Duodenal mucosa (tissue), 2 donors: ENCODE measurements at regions not wholly inside any gene's neighbourhood (a gene's known extent, or its start where the extent isn't known, plus 50 kb on each side); places are given as distances from the start of the nearest gene placed in this dataset.
"Not testable (repeated sequence)": the region's sequence is repeated elsewhere in the genome, so short reads cannot be mapped to it uniquely, and the experiment has no call there.

ENCODE experiments used
- H3K27ac ChIP-seq: one replicate; pipeline ENCODE4 v1.7.0; 2013; ENCODE audit warnings: low read depth, low read length
- H3K27me3 ChIP-seq, 2 donors: one replicate each; pipeline ENCODE4 v1.7.0; 2013; ENCODE audit warnings: low read length in 2 of 2, control low read depth in 1 of 2; ENCODE audit not compliant: insufficient read depth in 2 of 2, control insufficient read depth in 1 of 2
- H3K36me3 ChIP-seq, 2 donors: one replicate each; pipeline ENCODE4 v1.7.0; 2013; ENCODE audit warnings: low read length in 2 of 2, control low read depth in 1 of 2; ENCODE audit not compliant: insufficient read depth in 2 of 2, control insufficient read depth in 1 of 2
- H3K4me1 ChIP-seq, 2 donors: one replicate each; pipeline ENCODE4 v1.7.0; 2013; ENCODE audit warnings: low read length in 2 of 2, control low read depth in 1 of 2; ENCODE audit not compliant: insufficient read depth in 2 of 2, control insufficient read depth in 1 of 2
- H3K4me3 ChIP-seq, 2 donors: one replicate each; pipeline ENCODE4 v1.7.0; 2013; ENCODE audit warnings: low read length in 2 of 2, low read depth in 1 of 2
- H3K9ac ChIP-seq, 2 donors: one replicate each; pipeline ENCODE4 v1.7.0; 2013; ENCODE audit warnings: low read length in 2 of 2, low read depth in 1 of 2
- H3K9me3 ChIP-seq, 2 donors: one replicate each; pipeline ENCODE4 v1.7.0; 2013; ENCODE audit warnings: low read length in 2 of 2, control low read depth in 1 of 2; ENCODE audit not compliant: control insufficient read depth in 1 of 2

- not testable (repeated sequence) for H3K4me1 ChIP-seq, H3K27me3 ChIP-seq, H3K36me3 ChIP-seq, H3K27ac ChIP-seq, H3K9ac ChIP-seq, H3K9me3 ChIP-seq, H3K4me3 ChIP-seq
These were observed 360.2 kb downstream of the PID1 start for GRCh38 chr2:228910872-228911271.

- H3K4me1 ChIP-seq = no peaks in the 10 kb centered on the region
- peaks cover 0 to 4% of the 10 kb centered on the region in 2 donors for H3K9me3 ChIP-seq
- no peak overlapping the region for H3K4me3 ChIP-seq
- no peak overlapping the region for H3K27ac ChIP-seq
- no peaks in the 10 kb centered on the region for H3K27me3 ChIP-seq
- no peak overlapping the region for H3K9ac ChIP-seq
- H3K36me3 ChIP-seq = no peaks in the 10 kb centered on the region
These were observed 368.9 kb downstream of the PID1 start for GRCh38 chr2:228902176-228902575.

- Histone ChIP-seq H3K9me3 (peaks cover 0 to 5% of the 10 kb centered on the region in 2 donors), H3K4me1 (no peaks in the 10 kb centered on the region), H3K4me3 (no peak overlapping the region), H3K27me3 (no peaks in the 10 kb centered on the region), H3K9ac (no peak overlapping the region), H3K36me3 (no peaks in the 10 kb centered on the region), H3K27ac (no peak overlapping the region)
These were observed 369.6 kb downstream of the PID1 start for GRCh38 chr2:228901531-228901930.

- no peaks in the 10 kb centered on the region for H3K36me3 ChIP-seq
These were observed 392.9 kb downstream of the PID1 start for GRCh38 chr2:228878138-228878537.

GRCh38 chr2:228876276-228876675, 394.8 kb downstream of the PID1 start:
- H3K9ac ChIP-seq = no peak overlapping the region
- H3K4me3 ChIP-seq = no peak overlapping the region
- no peaks in the 10 kb centered on the region for H3K9me3 ChIP-seq
- H3K27me3 ChIP-seq = no peaks in the 10 kb centered on the region
- no peak overlapping the region for H3K27ac ChIP-seq
- no peaks in the 10 kb centered on the region for H3K36me3 ChIP-seq
- H3K4me1 ChIP-seq = no peaks in the 10 kb centered on the region

More at GRCh38 chr2:228878138-228878537, 392.9 kb downstream of the PID1 start:
- Histone ChIP-seq H3K9me3 (no peaks in the 10 kb centered on the region), H3K4me1 (no peaks in the 10 kb centered on the region), H3K27ac (no peak overlapping the region), H3K27me3 (no peaks in the 10 kb centered on the region), H3K4me3 (no peak overlapping the region), H3K9ac (no peak overlapping the region)

GRCh38 chr2:228875152-228875900, 395.8 kb downstream of the PID1 start:
- Histone ChIP-seq H3K4me1 (no peaks in the 10 kb centered on the region), H3K27ac (no peak overlapping the region), H3K9ac (no peak overlapping the region), H3K36me3 (no peaks in the 10 kb centered on the region), H3K9me3 (no peaks in the 10 kb centered on the region), H3K27me3 (no peaks in the 10 kb centered on the region), H3K4me3 (no peak overlapping the region)

- H3K9me3 ChIP-seq = no peaks in the 10 kb centered on the region
- H3K36me3 ChIP-seq = no peaks in the 10 kb centered on the region
- H3K27ac ChIP-seq = no peak overlapping the region
- no peaks in the 10 kb centered on the region for H3K4me1 ChIP-seq
- H3K4me3 ChIP-seq = no peak overlapping the region
- H3K9ac ChIP-seq = no peak overlapping the region
- no peaks in the 10 kb centered on the region for H3K27me3 ChIP-seq
These were observed 400.1 kb downstream of the PID1 start for GRCh38 chr2:228871012-228871411.

- H3K9ac ChIP-seq = no peak overlapping the region
- H3K27ac ChIP-seq = no peak overlapping the region
- no peaks in the 10 kb centered on the region for H3K36me3 ChIP-seq
- no peaks in the 10 kb centered on the region for H3K9me3 ChIP-seq
- H3K4me1 ChIP-seq = no peaks in the 10 kb centered on the region
- H3K4me3 ChIP-seq = no peak overlapping the region
- no peaks in the 10 kb centered on the region for H3K27me3 ChIP-seq
These were observed 401.3 kb downstream of the PID1 start for GRCh38 chr2:228869636-228870264.

- no peak overlapping the region for H3K4me3 ChIP-seq
These were observed 403.7 kb downstream of the PID1 start for GRCh38 chr2:228867406-228867805.

GRCh38 chr2:228866781-228867180, 404.3 kb downstream of the PID1 start:
- Histone ChIP-seq H3K27ac (no peak overlapping the region), H3K36me3 (no peaks in the 10 kb centered on the region), H3K27me3 (no peaks in the 10 kb centered on the region), H3K4me3 (no peak overlapping the region), H3K9ac (no peak overlapping the region), H3K9me3 (no peaks in the 10 kb centered on the region), H3K4me1 (no peaks in the 10 kb centered on the region)

More at GRCh38 chr2:228867406-228867805, 403.7 kb downstream of the PID1 start:
- no peak overlapping the region for H3K9ac ChIP-seq
- H3K4me1 ChIP-seq = no peaks in the 10 kb centered on the region
- H3K9me3 ChIP-seq = no peaks in the 10 kb centered on the region
- no peaks in the 10 kb centered on the region for H3K27me3 ChIP-seq
- no peak overlapping the region for H3K27ac ChIP-seq
- no peaks in the 10 kb centered on the region for H3K36me3 ChIP-seq
